Lower leg skin (tissue), 3 donors: ENCODE measurements at regions not wholly inside any gene's neighbourhood (a gene's known extent, or its start where the extent isn't known, plus 50 kb on each side); places are given as distances from the start of the nearest gene placed in this dataset.

Experiments
- POLR2A ChIP-seq, 2 donors: fragments of 450-650 bp; IDR thresholded peaks; one replicate each; pipeline ENCODE4 v1.6.1; 2016 to 2017; ENCODE audit warnings: antibody characterized with exemption in 2 of 2, mild to moderate bottlenecking in 1 of 2, moderate library complexity in 1 of 2
- TF ChIP-seq, protein P1 (sequence below), 3 donors: fragments of 450-650 bp; IDR thresholded peaks; one replicate each; pipeline ENCODE4 v1.5.1; 2016; ENCODE audit warnings: antibody characterized with exemption in 3 of 3, mild to moderate bottlenecking in 3 of 3, moderate library complexity in 2 of 3

DNA sequence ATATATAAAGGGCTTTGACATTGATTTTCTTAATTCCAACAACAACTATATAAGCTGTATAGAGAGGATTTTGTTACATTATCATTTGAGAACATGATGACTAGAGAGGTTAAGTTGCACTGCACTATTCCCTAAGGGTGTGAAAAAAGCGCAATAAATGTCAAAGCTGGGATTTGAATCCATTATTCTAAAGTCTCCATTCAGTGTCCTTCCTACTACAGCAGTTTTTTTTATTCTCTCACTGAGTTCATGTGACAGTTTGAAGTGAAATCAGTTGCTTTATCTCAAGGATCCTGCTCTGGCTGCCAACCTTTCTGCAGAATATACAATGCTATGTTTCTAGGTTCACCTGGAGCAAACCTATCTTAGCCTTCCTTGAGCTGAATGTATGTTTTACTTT, 177.5 kb downstream of the ANKRD50 start:
- TF ChIP-seq, protein P1, sequence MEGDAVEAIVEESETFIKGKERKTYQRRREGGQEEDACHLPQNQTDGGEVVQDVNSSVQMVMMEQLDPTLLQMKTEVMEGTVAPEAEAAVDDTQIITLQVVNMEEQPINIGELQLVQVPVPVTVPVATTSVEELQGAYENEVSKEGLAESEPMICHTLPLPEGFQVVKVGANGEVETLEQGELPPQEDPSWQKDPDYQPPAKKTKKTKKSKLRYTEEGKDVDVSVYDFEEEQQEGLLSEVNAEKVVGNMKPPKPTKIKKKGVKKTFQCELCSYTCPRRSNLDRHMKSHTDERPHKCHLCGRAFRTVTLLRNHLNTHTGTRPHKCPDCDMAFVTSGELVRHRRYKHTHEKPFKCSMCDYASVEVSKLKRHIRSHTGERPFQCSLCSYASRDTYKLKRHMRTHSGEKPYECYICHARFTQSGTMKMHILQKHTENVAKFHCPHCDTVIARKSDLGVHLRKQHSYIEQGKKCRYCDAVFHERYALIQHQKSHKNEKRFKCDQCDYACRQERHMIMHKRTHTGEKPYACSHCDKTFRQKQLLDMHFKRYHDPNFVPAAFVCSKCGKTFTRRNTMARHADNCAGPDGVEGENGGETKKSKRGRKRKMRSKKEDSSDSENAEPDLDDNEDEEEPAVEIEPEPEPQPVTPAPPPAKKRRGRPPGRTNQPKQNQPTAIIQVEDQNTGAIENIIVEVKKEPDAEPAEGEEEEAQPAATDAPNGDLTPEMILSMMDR (IDR thresholded peaks at IDR 0.05) = no peak
- TF ChIP-seq POLR2A (IDR thresholded peaks at IDR 0.05) = no peak
